ENCODE measurements at regions not wholly inside any gene's neighbourhood (a gene's known extent, or its start where the extent isn't known, plus 50 kb on each side); places are given as distances from the start of the nearest gene placed in this dataset.
"Not testable (repeated sequence)": the region's sequence is repeated elsewhere in the genome, so short reads cannot be mapped to it uniquely, and the experiment has no call there.

DNA sequence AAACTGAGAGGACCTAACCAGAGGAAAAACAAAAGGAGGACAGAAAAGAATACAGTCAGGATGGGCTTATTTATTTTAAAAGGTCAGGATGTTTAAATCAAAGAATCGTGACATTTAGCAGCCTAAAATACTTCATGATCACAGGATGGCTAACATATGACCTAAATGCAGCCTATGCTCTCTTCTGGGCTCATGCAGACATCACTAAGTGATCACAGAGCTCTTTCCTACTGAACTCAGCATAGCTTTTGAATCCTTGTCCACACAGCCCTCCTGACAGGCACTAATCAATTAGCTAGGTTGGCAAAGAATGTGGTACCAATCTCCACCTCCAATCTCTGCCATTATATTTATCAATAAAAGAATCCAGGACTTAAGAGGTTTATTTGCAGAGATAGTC lies 60.1 kb upstream of the PHF21A start:
- no peak for DNase-seq (ENCODE audit: low read depth)
- H3K27me3 ChIP-seq (replicated peaks; ENCODE audit: control insufficient read depth, insufficient read depth, low read length): peaks cover 51% of the 10 kb centered on the region

DNA sequence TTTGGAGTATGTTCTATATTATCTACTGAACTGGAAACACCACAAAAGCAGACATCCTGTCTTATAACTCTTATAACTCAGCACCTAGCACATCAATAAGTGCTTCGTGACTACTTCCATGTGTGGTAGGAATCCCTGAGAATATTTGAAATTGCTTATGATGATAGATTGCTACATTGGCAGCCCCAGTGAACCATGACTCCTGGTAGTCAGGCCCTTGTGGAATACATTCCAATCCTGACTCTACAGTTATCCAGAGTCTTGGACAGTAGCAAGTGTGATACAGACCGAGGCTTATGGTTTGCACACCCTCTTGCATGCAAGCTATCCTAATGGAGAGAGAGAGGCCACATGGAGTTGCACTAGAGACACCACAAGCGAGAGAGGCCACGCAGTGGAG lies 59.5 kb upstream of the PHF21A start:
- H3K36me3 ChIP-seq (ENCODE audit: control insufficient read depth, insufficient read depth, low read length, severe bottlenecking): no peaks in the 10 kb centered on the region
- no peak overlapping the region for H3K9ac ChIP-seq (ENCODE audit: low read length)
- H3K4me3 ChIP-seq (ENCODE audit: low read length): no peak overlapping the region
- peaks cover 57% of the 10 kb centered on the region for H3K27me3 ChIP-seq (replicated peaks; ENCODE audit: control insufficient read depth, insufficient read depth, low read length)
- H3K9me3 ChIP-seq (ENCODE audit: control insufficient read depth, low read length): peaks cover 9% of the 10 kb centered on the region
- H3K4me1 ChIP-seq (ENCODE audit: control insufficient read depth, insufficient read depth, low read length): no peaks in the 10 kb centered on the region
- no peak for DNase-seq (ENCODE audit: low read depth)

More for the DNA sequence above, 60.1 kb upstream of the PHF21A start:
- no peak overlapping the region for H3K4me3 ChIP-seq (ENCODE audit: low read length)
- no peaks in the 10 kb centered on the region for H3K36me3 ChIP-seq (ENCODE audit: control insufficient read depth, insufficient read depth, low read length, severe bottlenecking)
- no peak overlapping the region for H3K9ac ChIP-seq (ENCODE audit: low read length)
- no peaks in the 10 kb centered on the region for H3K4me1 ChIP-seq (ENCODE audit: control insufficient read depth, insufficient read depth, low read length)
- H3K9me3 ChIP-seq (ENCODE audit: control insufficient read depth, low read length): peaks cover 9% of the 10 kb centered on the region

- Histone ChIP-seq H3K27me3 (replicated peaks; ENCODE audit: control insufficient read depth, insufficient read depth, low read length) (peaks cover 49% of the 10 kb centered on the region), H3K4me3 (ENCODE audit: low read length) (no peak overlapping the region), H3K9ac (ENCODE audit: low read length) (no peak overlapping the region), H3K9me3 (ENCODE audit: control insufficient read depth, low read length) (peaks cover 9% of the 10 kb centered on the region), H3K4me1 (ENCODE audit: control insufficient read depth, insufficient read depth, low read length) (no peaks in the 10 kb centered on the region), H3K36me3 (ENCODE audit: control insufficient read depth, insufficient read depth, low read length, severe bottlenecking) (no peaks in the 10 kb centered on the region)
- DNase-seq (ENCODE audit: low read depth): no peak
These were observed 57.3 kb upstream of the PHF21A start for GRCh38 chr11:46178513-46178912.

- no peak overlapping the region for H3K9ac ChIP-seq (ENCODE audit: low read length)
- H3K4me1 ChIP-seq (ENCODE audit: control insufficient read depth, insufficient read depth, low read length): no peaks in the 10 kb centered on the region
- no peaks in the 10 kb centered on the region for H3K9me3 ChIP-seq (ENCODE audit: control insufficient read depth, low read length)
- H3K36me3 ChIP-seq (ENCODE audit: control insufficient read depth, insufficient read depth, low read length, severe bottlenecking): no peaks in the 10 kb centered on the region
- no peak overlapping the region for H3K4me3 ChIP-seq (ENCODE audit: low read length)
- DNase-seq (ENCODE audit: low read depth): no peak
- H3K27me3 ChIP-seq (replicated peaks; ENCODE audit: control insufficient read depth, insufficient read depth, low read length): peaks cover 48% of the 10 kb centered on the region
These were observed 55.2 kb upstream of the PHF21A start for GRCh38 chr11:46176421-46176820.

GRCh38 chr11:46175401-46176002 lies 54.2 kb upstream of the PHF21A start:
- no peaks in the 10 kb centered on the region for H3K36me3 ChIP-seq (ENCODE audit: control insufficient read depth, insufficient read depth, low read length, severe bottlenecking)
- no peaks in the 10 kb centered on the region for H3K9me3 ChIP-seq (ENCODE audit: control insufficient read depth, low read length)
- no peak overlapping the region for H3K9ac ChIP-seq (ENCODE audit: low read length)
- no peak for DNase-seq (ENCODE audit: low read depth)
- no peak overlapping the region for H3K4me3 ChIP-seq (ENCODE audit: low read length)
- no peaks in the 10 kb centered on the region for H3K4me1 ChIP-seq (ENCODE audit: control insufficient read depth, insufficient read depth, low read length)
- H3K27me3 ChIP-seq (replicated peaks; ENCODE audit: control insufficient read depth, insufficient read depth, low read length): peaks cover 51% of the 10 kb centered on the region

DNA sequence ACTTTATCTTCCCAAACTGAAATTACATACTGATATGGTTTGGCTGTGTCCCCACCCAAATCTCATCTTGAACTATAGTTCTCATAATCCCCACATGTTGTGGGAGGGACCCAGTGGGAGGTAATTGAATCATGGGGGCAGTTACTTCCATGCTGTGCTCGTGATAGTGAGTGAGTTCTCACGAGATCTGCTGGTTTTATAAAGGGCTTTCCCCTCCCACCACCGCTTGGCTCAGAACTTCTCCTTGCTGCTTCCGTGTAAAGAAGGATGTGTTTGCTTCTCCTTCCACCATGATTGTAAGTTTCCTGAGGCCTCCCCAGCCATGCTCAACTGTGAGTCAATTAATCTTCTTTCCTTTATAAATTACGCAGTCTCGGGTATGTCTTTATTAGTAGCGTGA lies 50.4 kb upstream of the PHF21A start:
- H3K9ac ChIP-seq (ENCODE audit: low read length); H3K9me3 ChIP-seq (ENCODE audit: control insufficient read depth, low read length); DNase-seq (ENCODE audit: low read depth); H3K4me1 ChIP-seq (ENCODE audit: control insufficient read depth, insufficient read depth, low read length); H3K4me3 ChIP-seq (ENCODE audit: low read length); H3K36me3 ChIP-seq (ENCODE audit: control insufficient read depth, insufficient read depth, low read length, severe bottlenecking): not testable (repeated sequence)
- peaks cover 32% of the 10 kb centered on the region for H3K27me3 ChIP-seq (replicated peaks; ENCODE audit: control insufficient read depth, insufficient read depth, low read length)
